GM12864 (cell line): ENCODE measurements at regions not wholly inside any gene's neighbourhood (a gene's known extent, or its start where the extent isn't known, plus 50 kb on each side); places are given as distances from the start of the nearest gene placed in this dataset.
"Not testable (repeated sequence)": the region's sequence is repeated elsewhere in the genome, so short reads cannot be mapped to it uniquely, and the experiment has no call there.

Experiments used
- DNase-seq: peaks from one replicate; pipeline ENCODE4 v3.0.0-alpha.2; 2011; ENCODE audit warnings: low read depth
- H3K4me3 ChIP-seq: 2 replicates; pipeline ENCODE4 v1.5.1; 2011; ENCODE audit warnings: mild to moderate bottlenecking, low read depth, low read length, control low read depth
- CTCF ChIP-seq: IDR thresholded peaks from 2 replicates; pipeline ENCODE4 v1.5.1; 2011; ENCODE audit warnings: low read depth, mild to moderate bottlenecking, moderate library complexity, low read length, control low read depth, inconsistent platforms; ENCODE audit errors: missing control alignments

GRCh38 chr7:84941936-84942335, 244.9 kb downstream of the SEMA3D start:
- no peak for DNase-seq
- no peak overlapping the region for H3K4me3 ChIP-seq
- TF ChIP-seq CTCF, result no peak

GRCh38 chr7:84941291-84941690, 245.6 kb downstream of the SEMA3D start:
- TF ChIP-seq CTCF, result no peak
- no peak for DNase-seq
- no peak overlapping the region for H3K4me3 ChIP-seq

- no peak for TF ChIP-seq CTCF
- H3K4me3 ChIP-seq, result peak overlapping the region; percentile 27; the same call in 1 of the 2 replicates
- DNase-seq, result no peak
Measured at GRCh38 chr7:84939888-84940287, 247.0 kb downstream of the SEMA3D start.

GRCh38 chr7:84939442-84939841, 247.4 kb downstream of the SEMA3D start:
- no peak for TF ChIP-seq CTCF
- H3K4me3 ChIP-seq, result no peak overlapping the region
- DNase-seq, result no peak

- H3K4me3 ChIP-seq, result no peak overlapping the region
- no peak for TF ChIP-seq CTCF
- DNase-seq, result no peak
Measured at GRCh38 chr7:84924353-84924752, 262.5 kb downstream of the SEMA3D start.

- no peak for TF ChIP-seq CTCF
- no peak overlapping the region for H3K4me3 ChIP-seq
- DNase-seq, result no peak
Measured at GRCh38 chr7:84923348-84923747, 263.5 kb downstream of the SEMA3D start.

GRCh38 chr7:84921154-84921553, 265.7 kb downstream of the SEMA3D start:
- no peak overlapping the region for H3K4me3 ChIP-seq
- no peak for TF ChIP-seq CTCF
- no peak for DNase-seq

GRCh38 chr7:84916973-84917372, 269.9 kb downstream of the SEMA3D start:
- not testable (repeated sequence) for H3K4me3 ChIP-seq, DNase-seq
